Body of pancreas (tissue), 4 donors: ENCODE measurements at regions not wholly inside any gene's neighbourhood (a gene's known extent, or its start where the extent isn't known, plus 50 kb on each side); places are given as distances from the start of the nearest gene placed in this dataset.

Experiments
- POLR2A ChIP-seq, 3 donors: fragments of 450-650 bp; IDR thresholded peaks; one replicate each; pipeline ENCODE4 v1.6.1; 2016; ENCODE audit warnings: antibody characterized with exemption in 3 of 3, mild to moderate bottlenecking in 2 of 3
- TF ChIP-seq, protein P1 (sequence below), 7 experiments: fragments of 450-650 bp in 4 of 7; fragments of 200-600 bp in 3 of 7; sonication (generic) in 3 of 7; IDR thresholded peaks; one replicate each; pipeline ENCODE4 v1.5.1; 2016 to 2019; ENCODE audit warnings: antibody characterized with exemption in 7 of 7

DNA sequence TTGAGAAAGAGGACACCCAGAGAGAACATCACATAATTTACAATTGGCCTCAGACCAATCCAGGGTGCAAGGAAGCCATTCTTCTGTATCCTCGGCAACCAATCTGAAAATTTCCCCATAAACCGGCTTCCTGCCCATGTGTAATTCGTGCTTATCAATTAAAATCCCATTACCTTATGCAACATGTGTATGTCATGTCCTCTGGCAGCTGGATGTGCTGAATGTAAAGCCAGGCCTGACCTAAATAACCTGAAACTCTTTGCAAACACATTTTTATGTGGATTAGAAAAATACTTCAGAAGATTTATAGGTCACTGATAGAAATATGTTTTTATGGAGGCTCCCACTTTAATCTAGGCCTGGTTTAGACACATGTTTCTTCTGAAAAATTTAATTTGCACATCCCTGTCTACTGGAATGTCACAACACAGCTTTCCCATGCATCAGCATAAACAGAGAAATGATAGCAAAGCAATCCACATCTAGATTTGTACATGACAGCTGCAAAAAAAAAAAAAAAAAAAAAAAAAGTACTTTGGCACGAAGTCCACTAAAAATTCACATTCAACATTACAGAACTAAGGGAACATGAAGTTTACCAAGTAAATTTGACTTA, 69.4 kb upstream of the SAMSN1 start:
- TF ChIP-seq, protein P1, sequence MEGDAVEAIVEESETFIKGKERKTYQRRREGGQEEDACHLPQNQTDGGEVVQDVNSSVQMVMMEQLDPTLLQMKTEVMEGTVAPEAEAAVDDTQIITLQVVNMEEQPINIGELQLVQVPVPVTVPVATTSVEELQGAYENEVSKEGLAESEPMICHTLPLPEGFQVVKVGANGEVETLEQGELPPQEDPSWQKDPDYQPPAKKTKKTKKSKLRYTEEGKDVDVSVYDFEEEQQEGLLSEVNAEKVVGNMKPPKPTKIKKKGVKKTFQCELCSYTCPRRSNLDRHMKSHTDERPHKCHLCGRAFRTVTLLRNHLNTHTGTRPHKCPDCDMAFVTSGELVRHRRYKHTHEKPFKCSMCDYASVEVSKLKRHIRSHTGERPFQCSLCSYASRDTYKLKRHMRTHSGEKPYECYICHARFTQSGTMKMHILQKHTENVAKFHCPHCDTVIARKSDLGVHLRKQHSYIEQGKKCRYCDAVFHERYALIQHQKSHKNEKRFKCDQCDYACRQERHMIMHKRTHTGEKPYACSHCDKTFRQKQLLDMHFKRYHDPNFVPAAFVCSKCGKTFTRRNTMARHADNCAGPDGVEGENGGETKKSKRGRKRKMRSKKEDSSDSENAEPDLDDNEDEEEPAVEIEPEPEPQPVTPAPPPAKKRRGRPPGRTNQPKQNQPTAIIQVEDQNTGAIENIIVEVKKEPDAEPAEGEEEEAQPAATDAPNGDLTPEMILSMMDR (IDR thresholded peaks at IDR 0.05): no peak
- no peak for TF ChIP-seq POLR2A (IDR thresholded peaks at IDR 0.05)
